ENCODE measurements at regions not wholly inside any gene's neighbourhood (a gene's known extent, or its start where the extent isn't known, plus 50 kb on each side); places are given as distances from the start of the nearest gene placed in this dataset.

DNA sequence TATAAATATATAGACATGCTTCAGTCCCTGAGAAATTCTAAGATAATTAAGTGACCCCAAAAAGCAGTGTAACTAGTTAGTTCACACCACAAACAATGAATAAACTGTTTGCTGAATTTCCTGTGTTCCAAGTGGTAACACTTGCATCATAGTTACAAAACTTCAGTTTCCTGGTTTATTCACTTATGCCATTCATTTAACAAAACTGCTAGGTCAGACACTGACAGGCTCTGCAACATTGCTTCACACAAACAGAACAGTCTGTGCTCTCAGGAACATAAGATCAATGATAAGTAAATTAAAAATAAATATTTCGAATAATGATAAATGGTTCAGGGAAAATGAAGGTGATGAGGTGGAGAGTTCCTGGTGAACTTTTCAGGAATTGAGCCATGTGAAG lies 133.3 kb upstream of the NAMPT start:
- DNase-seq: no peak

DNA sequence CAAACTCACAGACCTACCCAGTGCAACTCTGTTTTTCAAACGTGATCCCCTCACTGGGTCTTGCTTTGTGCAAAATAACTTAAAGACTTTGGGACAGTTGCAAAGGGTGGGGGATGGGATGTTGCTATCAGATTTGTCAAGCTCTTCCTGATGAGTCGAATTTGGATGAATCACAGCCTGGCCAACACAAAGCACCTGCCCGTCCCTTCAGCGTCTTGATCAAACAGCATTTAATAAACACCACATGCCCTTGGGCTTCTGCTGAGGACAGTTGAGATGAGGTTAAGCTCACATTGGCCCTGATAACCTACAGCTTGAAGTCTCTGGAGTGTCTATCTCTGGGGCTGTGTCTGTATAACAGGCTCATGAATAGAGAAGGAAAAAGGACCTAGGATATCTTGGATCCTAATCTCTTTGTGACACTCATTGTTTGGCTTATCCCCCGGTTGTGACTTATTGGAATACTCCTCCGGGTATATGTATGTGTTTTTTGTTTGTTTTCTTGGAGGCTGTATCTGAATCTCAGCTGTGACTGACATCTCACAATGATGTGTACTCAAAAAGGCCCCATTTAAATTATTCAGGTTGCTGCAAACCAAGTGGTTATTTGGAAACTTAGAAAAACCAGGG lies 132.6 kb upstream of the NAMPT start:
- no peak for DNase-seq

DNA sequence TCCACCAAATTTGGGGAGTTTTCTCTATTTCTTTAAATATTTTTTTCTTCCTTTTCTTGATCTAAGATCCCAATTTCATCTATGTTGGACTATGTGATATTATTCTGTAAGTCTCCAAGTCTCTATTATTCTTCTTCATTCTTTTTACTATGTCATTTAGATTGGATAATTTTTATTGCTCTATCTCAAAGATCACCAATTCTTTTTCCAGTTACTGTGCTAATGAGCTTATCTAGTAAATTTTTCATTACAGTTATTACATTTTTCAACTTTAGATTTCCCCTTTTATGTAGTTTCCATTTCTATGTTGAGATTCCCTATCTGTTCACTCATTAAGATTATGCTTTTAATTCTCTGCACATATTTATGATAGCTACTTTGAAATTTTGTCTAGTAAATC lies 131.6 kb upstream of the NAMPT start:
- no peak for DNase-seq

DNA sequence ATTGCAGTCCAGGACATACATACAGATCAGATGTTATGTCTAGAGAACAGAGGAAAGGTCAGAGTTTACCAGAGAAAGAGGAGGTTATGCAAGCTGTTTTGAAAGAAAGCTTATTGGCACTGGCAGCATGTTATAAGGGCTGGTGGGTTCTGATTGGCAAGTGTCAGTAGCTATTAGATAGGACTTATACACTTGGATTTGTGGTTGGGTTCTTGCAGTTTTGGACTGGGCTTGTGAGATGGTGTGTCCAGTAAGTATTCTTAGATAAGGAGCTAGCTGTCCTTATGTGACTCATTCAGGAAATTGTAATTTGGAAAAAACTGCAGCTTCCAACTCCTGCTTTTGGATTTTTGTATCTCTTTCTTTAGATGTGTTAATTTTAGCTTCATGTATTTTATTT lies 130.7 kb upstream of the NAMPT start:
- no peak for DNase-seq

DNA sequence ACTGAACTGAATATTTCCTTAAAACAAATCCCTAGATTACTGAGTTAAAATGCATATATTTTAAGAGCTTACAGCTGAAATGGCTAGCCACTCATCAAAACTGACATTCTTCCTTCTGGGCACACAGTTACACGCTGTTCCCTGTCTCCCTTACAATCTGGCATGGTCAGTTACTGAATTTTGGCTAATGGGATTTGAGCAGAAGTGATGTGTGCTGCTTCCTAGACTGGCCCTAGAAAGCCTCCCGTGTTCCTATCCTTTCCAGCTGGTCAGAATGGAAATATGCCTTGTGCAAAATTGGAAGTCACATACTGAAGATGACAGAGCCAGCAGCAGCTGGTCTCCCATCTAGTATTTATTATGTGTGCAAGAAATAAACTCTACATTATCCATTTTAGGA lies 128.7 kb upstream of the NAMPT start:
- no peak for DNase-seq

DNA sequence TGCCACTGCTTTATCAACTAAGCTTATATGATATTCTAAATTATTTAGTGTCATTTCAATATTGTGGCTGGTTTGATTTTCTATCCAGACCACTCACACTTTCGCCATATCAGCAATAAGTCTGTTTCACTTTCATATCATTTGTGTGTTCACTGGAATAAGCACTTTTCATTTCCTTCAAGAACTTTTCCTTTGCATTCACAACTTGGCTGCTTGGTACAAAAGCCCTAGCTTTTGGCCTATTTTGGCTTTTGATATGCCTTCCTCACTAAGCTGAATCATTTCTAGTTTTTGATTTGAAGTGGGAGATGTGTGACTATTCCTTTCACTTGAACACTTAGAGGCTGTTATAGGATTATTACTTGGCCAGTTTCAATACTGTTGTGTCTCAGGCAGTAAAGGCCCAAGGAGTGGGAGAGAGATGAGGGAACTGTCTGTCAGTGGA lies 120.9 kb upstream of the NAMPT start:
- no peak for DNase-seq

DNA sequence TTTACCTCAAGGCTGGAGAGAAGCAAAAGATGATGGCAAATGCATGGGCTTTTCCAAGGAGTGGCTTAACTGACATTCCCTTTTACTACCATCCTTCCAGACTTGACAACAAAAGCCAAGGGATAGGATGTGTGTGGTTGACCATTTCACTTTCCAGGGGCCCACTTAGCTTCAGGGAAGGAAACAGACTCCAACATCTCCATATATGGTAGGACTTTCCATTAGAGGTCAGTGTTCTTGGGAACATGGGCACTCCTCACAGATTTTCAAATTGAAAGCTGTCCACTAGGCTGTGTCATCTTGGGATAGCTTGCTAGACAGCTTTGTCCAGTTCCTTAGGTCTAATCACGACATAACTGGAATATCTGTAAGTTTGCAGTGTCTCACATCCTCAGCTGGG lies 118.1 kb upstream of the NAMPT start:
- DNase-seq: no peak

DNA sequence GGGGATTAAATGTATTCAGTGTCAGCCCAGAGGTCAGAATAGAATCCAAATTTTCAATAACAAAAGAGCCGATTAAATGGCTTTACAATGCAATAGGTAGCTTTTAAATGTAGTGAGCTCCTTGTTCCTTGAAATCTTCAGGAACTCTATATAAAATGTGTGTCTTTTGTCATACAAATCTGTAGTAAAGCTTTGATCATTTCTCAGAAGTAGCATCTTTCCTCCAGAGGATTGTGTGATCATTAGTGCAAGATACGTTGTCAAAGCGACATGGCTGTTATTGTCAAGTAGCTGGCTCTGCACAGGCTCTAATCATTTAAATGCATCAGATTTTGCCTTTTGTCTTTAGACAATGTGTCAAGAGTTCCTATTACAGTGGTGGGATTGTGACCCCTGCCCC lies 116.1 kb upstream of the NAMPT start:
- DNase-seq: no peak

DNA sequence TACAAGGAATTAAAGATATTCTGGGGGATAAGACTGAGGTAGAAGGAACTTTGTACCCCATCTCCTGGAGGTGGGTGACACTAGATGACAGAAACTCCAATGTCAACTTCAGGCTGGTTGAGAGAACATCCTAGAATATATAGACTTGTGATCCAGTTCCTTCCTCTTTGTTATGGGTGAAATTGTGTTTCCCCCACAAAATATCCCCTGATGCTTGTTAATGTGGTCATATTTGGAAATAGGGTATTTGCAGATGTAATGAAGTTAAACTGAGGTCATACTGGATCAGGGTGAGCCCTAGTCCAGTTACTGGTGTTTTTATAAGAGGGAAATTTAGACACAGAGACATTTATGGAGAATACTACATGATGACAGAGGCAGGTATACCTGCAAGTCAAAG lies 114.0 kb upstream of the NAMPT start:
- DNase-seq: no peak

DNA sequence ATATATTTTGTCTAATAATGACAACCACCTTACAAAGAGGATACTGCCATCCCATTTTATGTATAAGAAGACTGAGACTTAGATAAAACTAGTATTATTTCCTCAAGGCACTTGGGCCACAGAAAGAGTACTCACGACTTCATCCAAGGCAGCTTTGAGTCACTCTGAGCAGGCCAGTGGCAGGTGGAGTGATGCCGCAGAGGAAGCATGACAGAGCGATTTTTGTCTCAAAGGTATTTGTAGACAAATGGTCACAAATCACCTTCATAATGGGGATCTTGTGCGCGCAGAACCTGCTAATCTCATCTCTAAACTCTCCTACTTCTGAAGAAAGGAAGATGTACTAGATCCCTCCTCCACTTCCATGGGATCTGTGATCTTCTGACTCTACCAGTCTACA lies 113.2 kb upstream of the NAMPT start:
- DNase-seq: no peak

DNA sequence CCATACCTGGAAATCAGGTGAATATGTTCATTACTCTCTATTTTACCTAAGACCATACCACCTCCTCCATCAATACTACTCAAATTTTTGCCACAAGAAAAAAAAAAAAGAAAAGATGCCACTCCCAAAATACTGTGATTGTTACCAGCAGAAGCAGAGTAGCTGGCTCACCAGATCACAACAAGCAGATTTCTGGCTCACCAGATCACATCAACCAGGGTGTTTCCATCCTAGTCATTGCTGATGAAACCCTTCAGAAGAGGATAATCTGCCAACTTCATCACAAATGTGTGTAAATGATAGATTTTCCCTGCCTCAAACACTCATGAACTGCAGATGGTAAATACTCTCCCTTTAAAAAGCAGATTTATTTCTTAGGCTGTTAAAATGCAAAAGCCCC lies 109.7 kb upstream of the NAMPT start:
- no peak for DNase-seq

DNA sequence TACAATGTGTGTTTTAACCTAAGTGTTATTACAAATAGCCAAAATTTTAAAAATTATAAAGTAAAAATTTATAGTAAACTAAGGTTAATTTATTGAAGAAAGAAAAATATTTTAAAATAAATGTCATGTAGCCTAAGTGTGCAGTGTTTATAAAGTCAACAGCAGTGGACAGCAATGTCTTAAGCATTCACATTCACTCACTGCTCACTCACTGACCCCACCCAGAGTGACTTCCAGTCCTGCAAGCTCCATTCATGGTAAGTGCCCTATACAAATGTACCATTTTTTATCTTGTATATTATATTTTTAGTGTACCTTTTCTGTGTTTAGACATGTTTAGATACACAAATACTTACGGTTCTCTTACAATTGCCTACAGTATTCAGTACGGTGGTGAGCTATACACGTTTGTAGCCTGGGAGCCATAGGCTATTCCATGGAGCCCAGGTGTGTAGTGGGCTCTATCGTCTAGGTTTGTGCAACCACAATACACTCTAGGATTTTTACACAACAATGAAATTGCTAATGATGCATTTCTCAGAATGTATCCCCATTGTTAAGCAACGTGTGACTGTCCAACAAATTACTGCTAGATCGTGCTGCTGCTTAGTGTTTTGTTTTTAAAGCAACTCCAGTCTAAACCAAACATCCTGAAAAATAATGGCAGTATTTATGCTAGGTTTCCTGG lies 108.9 kb upstream of the NAMPT start:
- DNase-seq: no peak

DNA sequence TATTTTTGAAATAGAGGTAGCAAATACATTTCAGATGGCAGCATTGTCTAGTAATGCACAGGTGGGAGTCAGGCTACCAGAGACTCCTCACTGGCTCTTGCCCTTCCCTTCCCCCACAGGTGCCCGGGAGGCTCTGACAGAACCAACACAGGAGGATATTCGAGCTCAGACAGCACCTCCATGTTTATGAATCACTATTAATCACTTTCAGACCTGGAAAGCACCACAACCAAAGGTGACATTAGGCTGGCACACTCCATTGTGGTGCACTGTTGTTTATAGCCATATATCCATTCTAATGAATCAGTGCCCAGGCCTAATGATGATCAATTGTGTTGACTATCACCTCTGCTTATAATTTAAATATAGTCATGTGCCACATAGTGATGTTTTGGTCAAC lies 107.8 kb upstream of the NAMPT start:
- DNase-seq: no peak

DNA sequence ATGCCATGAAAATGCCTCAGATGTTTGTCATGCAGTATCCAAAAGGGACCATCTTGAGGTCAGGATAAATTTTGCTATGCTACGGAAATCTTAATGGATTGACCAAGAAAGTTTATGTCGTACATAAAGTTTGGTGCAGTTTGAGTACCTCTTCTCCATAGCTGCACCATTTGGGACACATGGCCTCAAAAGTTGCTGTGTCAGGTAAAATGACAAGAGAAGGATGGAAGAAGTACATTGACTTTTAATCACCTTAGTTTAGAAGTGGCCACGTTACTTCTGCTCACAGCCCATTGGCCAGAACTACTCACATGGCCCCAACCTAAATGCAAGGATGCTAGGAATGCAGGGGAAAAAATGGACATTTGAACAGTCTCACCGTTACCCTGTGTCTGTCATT lies 107.4 kb upstream of the NAMPT start:
- no peak for DNase-seq

DNA sequence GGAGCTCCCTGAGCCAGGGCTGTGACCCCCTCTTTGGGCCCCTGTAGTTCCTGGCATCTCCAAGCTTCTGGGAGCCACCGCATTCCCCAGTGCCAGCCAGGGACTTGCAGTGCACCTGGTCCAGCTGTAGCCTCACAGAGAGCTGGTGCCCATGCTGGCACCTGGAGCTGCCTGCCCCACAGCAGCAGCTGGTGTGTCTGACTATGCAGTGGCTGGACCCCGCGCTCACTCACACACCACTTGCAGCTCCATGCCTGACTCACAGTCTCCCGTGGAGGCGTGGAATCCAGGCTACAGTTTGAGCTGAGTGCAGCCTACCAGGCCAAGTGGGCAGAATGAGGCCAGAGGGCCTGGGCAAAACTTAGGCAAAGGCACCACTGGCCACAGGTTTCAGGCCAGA lies 102.2 kb upstream of the NAMPT start:
- DNase-seq: no peak

DNA sequence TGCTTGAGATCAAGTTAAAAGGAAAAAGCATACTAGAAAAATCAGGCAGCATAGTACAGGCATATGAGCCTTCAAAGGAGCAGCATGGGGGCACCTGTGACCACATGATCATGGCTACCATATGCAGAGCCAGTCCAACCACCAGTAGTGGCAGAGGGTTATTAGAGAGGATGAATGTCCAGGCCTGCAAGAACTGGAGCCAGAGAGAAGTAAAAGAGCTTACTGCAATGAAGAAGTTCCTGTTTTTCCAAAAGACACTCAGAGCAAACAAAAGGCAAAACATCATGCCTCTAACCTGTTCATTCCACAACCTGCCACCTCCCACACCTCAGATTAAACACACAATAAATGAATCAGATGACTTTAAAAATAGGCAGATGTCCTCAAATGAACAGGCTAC lies 99.6 kb upstream of the NAMPT start:
- DNase-seq: no peak

DNA sequence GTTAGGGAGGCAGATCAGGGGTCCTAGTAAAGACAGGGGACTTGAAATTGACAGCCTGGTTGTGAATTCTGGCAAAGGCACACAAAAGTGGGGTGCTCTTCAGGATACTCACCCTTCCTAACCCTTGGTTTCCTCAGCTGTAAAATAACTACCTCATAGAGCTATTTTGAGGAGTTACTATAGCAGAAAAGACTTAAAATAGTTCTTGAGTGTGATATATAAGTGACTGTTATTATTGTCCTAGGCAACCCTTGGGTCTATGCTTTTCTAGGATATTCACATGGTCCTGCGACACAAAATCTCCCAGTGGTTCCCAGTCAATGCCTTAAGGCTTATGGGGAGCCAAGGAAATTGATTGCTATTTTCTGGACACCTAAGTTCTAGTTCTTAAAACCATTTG lies 98.1 kb upstream of the NAMPT start:
- no peak for DNase-seq

DNA sequence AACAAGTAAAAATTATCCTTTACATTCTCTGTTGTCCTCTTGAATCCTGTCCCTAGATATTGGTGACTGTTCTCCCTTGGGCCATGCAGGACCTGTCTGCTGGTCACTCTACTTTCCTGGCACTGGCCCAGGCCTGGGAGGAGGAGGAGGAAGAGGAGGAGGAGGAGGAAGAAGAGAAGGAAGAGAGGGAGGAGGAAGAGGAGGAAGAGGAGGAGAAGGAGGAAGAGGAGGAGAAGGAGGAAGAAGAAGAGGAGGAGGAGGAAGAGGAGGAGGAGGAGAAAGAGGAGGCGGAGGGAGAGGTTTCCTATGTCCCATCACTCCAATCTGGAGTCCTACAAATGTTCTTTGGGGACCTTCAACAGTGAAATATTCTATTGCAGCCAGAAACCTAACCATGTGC lies 97.3 kb upstream of the NAMPT start:
- DNase-seq: no peak

DNA sequence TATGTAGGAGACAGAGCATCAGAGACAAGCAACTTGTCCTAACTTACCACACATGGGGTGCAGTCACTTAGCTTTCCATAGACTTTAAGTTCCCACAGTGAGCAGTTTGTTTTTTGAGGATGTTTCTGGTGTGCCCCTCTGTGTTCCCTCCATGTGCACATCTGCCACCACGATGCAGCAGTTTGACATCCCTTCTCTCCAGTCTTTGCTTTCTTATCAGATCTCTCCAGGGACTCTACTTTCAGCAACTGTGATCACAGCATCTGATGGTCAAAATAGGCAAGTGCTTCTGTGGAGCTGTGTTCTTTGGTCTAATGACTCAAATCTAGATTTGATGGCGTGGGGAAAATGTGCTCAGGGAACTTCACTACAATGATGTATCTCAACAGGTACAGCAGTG lies 96.5 kb upstream of the NAMPT start:
- DNase-seq: no peak

DNA sequence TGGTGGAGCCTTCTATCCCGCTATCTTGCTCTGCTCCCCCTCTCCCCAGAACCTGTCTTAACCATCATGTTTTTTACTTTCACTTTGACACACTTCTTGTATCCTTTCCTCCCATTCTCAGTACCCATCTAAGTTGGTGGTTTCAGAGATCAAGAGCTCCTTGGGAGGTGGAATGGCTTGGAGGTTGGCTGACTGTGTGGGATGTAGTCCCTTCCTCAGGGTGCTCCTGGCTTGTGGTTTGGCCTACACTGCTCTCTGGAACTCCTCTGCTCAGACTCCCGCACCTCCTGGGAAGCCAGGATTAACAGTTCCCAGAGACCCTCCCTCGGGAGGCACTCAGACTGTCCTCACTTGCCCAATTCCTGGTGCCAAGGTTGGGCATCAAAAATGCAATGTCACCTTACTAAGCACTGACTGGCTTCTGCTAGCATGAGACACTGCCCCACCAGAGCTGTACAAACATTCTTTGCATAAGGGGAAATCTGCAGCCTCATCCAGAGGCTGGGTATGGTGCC lies 93.1 kb upstream of the NAMPT start:
- DNase-seq: no peak

DNA sequence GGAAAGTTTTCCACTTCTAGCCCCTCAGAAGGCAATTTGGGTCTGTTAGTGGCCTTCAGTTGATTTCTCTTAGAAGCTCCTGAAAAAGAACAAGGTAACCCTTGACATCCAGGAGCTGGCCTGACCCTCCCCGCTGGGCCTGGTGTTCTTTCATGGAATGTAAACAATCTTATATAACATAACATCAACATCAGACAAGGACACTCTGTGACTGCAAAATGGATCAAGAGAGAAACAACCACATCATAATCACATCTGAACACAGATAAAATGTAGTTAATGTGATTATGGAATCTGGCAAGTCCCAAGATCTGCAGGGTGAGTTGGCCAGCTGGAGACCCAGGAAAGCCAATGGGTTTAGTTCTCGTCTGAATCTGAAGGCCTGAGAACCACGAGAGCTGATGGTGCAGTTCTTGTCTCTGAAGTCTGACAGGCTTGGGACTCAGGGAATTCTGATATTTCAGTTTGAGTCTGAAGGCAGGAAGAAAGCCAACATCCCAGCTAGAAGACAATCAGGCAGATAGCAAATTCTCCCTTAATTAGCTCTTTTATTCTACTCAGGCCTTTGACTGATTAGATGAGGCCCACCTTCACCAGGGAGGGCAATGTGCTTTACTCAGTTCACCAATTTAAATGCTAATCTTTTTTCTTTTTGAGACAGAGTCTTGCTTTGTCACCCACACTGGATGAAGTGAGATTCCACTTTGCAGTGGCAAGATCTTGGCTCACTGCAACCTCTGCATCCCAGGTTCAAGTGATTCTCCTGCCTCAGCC lies 91.4 kb upstream of the NAMPT start:
- DNase-seq: no peak

DNA sequence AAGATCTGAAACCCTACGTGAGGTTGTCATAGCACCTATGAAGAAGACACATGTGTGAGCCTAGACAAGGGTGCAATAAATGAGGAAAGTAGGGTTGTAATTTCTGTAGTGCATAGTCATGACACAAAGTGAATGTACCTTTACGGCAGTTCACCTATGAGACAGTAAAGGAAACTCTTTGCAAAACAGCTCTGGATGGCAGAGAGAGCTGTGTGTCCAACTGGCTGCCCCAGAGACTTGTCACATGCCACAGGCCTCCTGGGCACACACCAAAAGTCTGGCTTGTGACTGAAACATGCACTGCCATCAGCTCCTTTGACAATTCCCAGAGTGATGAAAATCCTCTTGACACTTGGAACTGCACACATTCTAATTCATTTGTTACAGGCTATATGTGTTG lies 90.7 kb upstream of the NAMPT start:
- DNase-seq: no peak

DNA sequence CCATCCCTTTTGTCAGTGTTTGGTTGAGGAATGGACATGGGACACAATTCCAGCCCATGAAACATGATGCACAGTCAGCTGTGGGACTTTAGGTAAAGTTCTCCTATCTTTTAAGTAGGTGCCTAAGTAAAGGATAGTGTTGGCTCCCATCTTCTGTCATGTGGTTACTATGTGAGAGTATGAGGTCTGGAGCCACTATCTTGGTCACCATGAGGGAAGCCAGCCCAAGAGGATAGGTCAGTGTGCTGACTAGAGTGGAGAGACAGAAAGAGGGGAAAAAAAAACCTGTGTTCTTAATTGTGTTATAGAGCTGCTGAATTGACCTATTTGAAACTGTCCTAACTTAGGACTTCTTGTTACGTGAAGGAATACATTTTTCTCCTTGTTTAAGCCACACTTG lies 89.7 kb upstream of the NAMPT start:
- no peak for DNase-seq
